HepG2 (cell line): ENCODE measurements at regions not wholly inside any gene's neighbourhood (a gene's known extent, or its start where the extent isn't known, plus 50 kb on each side); places are given as distances from the start of the nearest gene placed in this dataset.

Source experiments
- ATAC-seq: fragments of 200-7000 bp; cut with Tn5 transposase; 3 replicates; pipeline ENCODE4 v1.9.1; 2020; ENCODE audit warnings: mild to moderate bottlenecking, moderate library complexity
- BruUV-seq: library from RNA; stranded (reverse); fragments of 400-500 nt; replicated peaks from 2 replicates; lab custom pipeline; 2021; lab: Mats Ljungman, UMichigan
- CTCF ChIA-PET: fragments of 300-600 bp; formaldehyde crosslinking; extraction: SDS; loops from one replicate; lab custom pipeline; 2021; ENCODE audit warnings: low total read pairs, inconsistent platforms, low intra/inter-chr PET ratio; lab: Yijun Ruan, JAX
- POLR2A ChIA-PET: fragments of 350-600 bp; sonication (Branson Sonifier 250); formaldehyde crosslinking; loops from one replicate; lab custom pipeline; 2020; ENCODE audit warnings: antibody characterized with exemption, inconsistent platforms; lab: Yijun Ruan, JAX
- DNase-seq: peaks from one replicate; pipeline ENCODE4 v3.0.0-alpha.2; 2015; ENCODE audit warnings: low spot score
- FAIRE-seq: peaks from 3 replicates; lab custom pipeline; 2011; peaks lifted over from hg19 to GRCh38; lab: Jason Lieb, UNC
- H2AFZ ChIP-seq: one replicate; pipeline ENCODE4 v1.6.1; 2011; ENCODE audit warnings: low read length, inconsistent platforms
- H3K27ac ChIP-seq: fragments of 300-600 bp; 3 replicates; pipeline ENCODE4 v1.8.0; 2011; ENCODE audit warnings: mixed run types, mild to moderate bottlenecking, mixed read lengths, low read length, inconsistent platforms; ENCODE audit not compliant: insufficient read depth; ENCODE audit errors: extremely low read length
- H3K27me3 ChIP-seq, 2 experiments: fragments of 200-600 bp in 1 of 2; 2 replicates in 1 of 2; 3 replicates in 1 of 2; pipeline versions ENCODE4 v1.6.0 to v1.8.0; 2011; ENCODE audit warnings: low read length in 2 of 2, mild to moderate bottlenecking in 2 of 2, moderate library complexity in 2 of 2, inconsistent platforms in 1 of 2; ENCODE audit not compliant: insufficient read depth in 2 of 2, control insufficient read depth in 1 of 2
- H3K36me3 ChIP-seq, 2 experiments: fragments of 200-600 bp in 1 of 2; replicated peaks in 1 of 2; 2 replicates in 1 of 2; 3 replicates in 1 of 2; pipeline versions ENCODE4 v1.5.1 to v1.8.0; 2011; ENCODE audit warnings: low read length in 2 of 2, inconsistent platforms in 1 of 2; ENCODE audit not compliant: insufficient read depth in 2 of 2, control insufficient read depth in 1 of 2
- H3K4me1 ChIP-seq: 2 replicates; pipeline ENCODE4 v1.5.1; 2012; ENCODE audit warnings: low read length, inconsistent platforms; ENCODE audit not compliant: insufficient read depth
- H3K4me2 ChIP-seq: 2 replicates; pipeline ENCODE4 v1.6.0; 2011; ENCODE audit warnings: low read depth, low read length, inconsistent platforms
- H3K4me3 ChIP-seq, 3 experiments: fragments of 200-600 bp in 1 of 3; sonication (generic), shearing (Covaris generic) in 1 of 3; replicated peaks in 1 of 3; 2 replicates each; pipeline ENCODE4 v1.5.1; 2011 to 2016; ENCODE audit warnings: low read length in 3 of 3, inconsistent platforms in 2 of 3, low read depth in 2 of 3, mild to moderate bottlenecking in 2 of 3, control low read depth in 1 of 3, mixed read lengths in 1 of 3; ENCODE audit not compliant: insufficient read depth in 1 of 3
- H3K79me2 ChIP-seq: one replicate; pipeline ENCODE4 v1.6.1; 2011; ENCODE audit warnings: low read length, inconsistent platforms; ENCODE audit not compliant: insufficient read depth
- H3K9ac ChIP-seq: 2 replicates; pipeline ENCODE4 v1.6.0; 2011; ENCODE audit warnings: mild to moderate bottlenecking, low read depth, low read length, inconsistent platforms; ENCODE audit not compliant: insufficient read depth
- H3K9me3 ChIP-seq: 2 replicates; pipeline ENCODE4 v1.5.1; 2012; ENCODE audit warnings: mild to moderate bottlenecking, low read length
- H4K20me1 ChIP-seq: 2 replicates; pipeline ENCODE4 v1.6.0; 2011; ENCODE audit warnings: inconsistent platforms, mild to moderate bottlenecking, low read length, moderate library complexity; ENCODE audit not compliant: insufficient read depth
- ARID4A ChIP-seq: sonication (generic); formaldehyde crosslinking; IDR thresholded peaks from 2 replicates; pipeline ENCODE4 v1.5.0; 2020; ENCODE audit warnings: mild to moderate bottlenecking, missing genetic modification reagents, borderline replicate concordance
- CREB3 ChIP-seq: sonication (generic); formaldehyde crosslinking; IDR thresholded peaks from 2 replicates; pipeline ENCODE4 v1.5.0; 2020; ENCODE audit warnings: missing genetic modification reagents
- FOXK2 ChIP-seq: fragments of 450-650 bp; IDR thresholded peaks from 2 replicates; pipeline ENCODE4 v1.6.1; 2016
- HIC2 ChIP-seq: sonication (generic); formaldehyde crosslinking; IDR thresholded peaks from 2 replicates; pipeline ENCODE4 v1.9.0; 2022; ENCODE audit warnings: low read depth, missing genetic modification reagents
- STAG1 ChIP-seq: sonication (generic); formaldehyde crosslinking; IDR thresholded peaks from 2 replicates; pipeline ENCODE4 v1.4.0; 2020; ENCODE audit warnings: missing genetic modification reagents
- TBL1XR1 ChIP-seq: fragments of 150-350 bp; IDR thresholded peaks from 2 replicates; pipeline ENCODE4 v1.6.1; 2014; ENCODE audit warnings: borderline replicate concordance, low read length; ENCODE audit not compliant: partially characterized antibody
- ZNF263 ChIP-seq: sonication (generic); formaldehyde crosslinking; IDR thresholded peaks from 2 replicates; pipeline ENCODE4 v1.4.0; 2020; ENCODE audit warnings: missing genetic modification reagents
- ZNF350 ChIP-seq: sonication (generic); formaldehyde crosslinking; IDR thresholded peaks from 2 replicates; pipeline ENCODE4 v1.4.0; 2020; ENCODE audit warnings: mild to moderate bottlenecking, low read depth, missing genetic modification reagents, borderline replicate concordance
- ZNF607 ChIP-seq: sonication (generic); formaldehyde crosslinking; IDR thresholded peaks from 2 replicates; pipeline ENCODE4 v1.5.1; 2020; ENCODE audit warnings: missing genetic modification reagents, mild to moderate bottlenecking, borderline replicate concordance
- ZNF704 ChIP-seq: sonication (generic); formaldehyde crosslinking; IDR thresholded peaks from 2 replicates; pipeline ENCODE4 v1.8.1; 2023; ENCODE audit warnings: mild to moderate bottlenecking, inconsistent platforms, moderate library complexity, missing genetic modification reagents, borderline replicate concordance
- WGBS: methylation state at CpG from one replicate; pipeline ENCODE4 v1.1.6; 2017; ENCODE audit warnings: low lambda C conversion rate; 5-methylcytosine and 5-hydroxymethylcytosine counted together
- in situ Hi-C: cut with HindIII; loops from 2 replicates; pipeline ENCODE4 v1.10.0; 2017; ENCODE audit warnings: low pct_unique_long_range_greater_than_20kb; ENCODE audit not compliant: extremely low pct_ligation_motif_present
- intact Hi-C: fragments of 100-400 bp; cut with micrococcal nuclease; formaldehyde crosslinking; loops from one replicate; pipeline ENCODE4 v1.10.0; 2022; ENCODE audit not compliant: unreplicated experiment
- TF ChIP-seq, protein P1 (sequence below): sonication (generic); formaldehyde crosslinking; IDR thresholded peaks from 2 replicates; pipeline ENCODE4 v1.8.0; 2023; ENCODE audit warnings: mild to moderate bottlenecking, missing genetic modification reagents
- TF ChIP-seq, protein P2 (sequence below): sonication (generic); formaldehyde crosslinking; IDR thresholded peaks from 2 replicates; pipeline ENCODE4 v1.4.0; 2020; ENCODE audit warnings: missing genetic modification reagents

- no peak for TF ChIP-seq ARID4A
- no peak for TF ChIP-seq FOXK2
- TF ChIP-seq STAG1 (CRISPR knock-in tag): peak; percentile 79
- TF ChIP-seq ZNF350 (CRISPR knock-in tag): no peak
- no peak for TF ChIP-seq CREB3 (CRISPR knock-in tag)
Measured at GRCh38 chr7:68176974-68177373, 1180.3 kb downstream of the TYW1 start (continued).

- Histone ChIP-seq H3K4me1 (no peaks in the 10 kb centered on the region), H3K79me2 (no peaks in the 10 kb centered on the region), H3K4me3 (no peak overlapping the region), H3K36me3 (no peaks in the 10 kb centered on the region), H3K4me2 (no peak overlapping the region), H3K27ac (no peak overlapping the region), H3K9ac (no peak overlapping the region), H3K9me3 (no peaks in the 10 kb centered on the region), H2AFZ (no peak overlapping the region), H4K20me1 (no peaks in the 10 kb centered on the region), H3K27me3 (no peaks in the 10 kb centered on the region)
- intact Hi-C loops (no loop called here), in situ Hi-C loops (no loop called here)
- BruUV-seq: no TSS peak
- 1% methylated on average over 5 of the region's 5 CpGs for WGBS
- FAIRE-seq (no peak), ATAC-seq (no peak), DNase-seq (no peak)
- ChIA-PET POLR2A (no interaction called here), CTCF (no interaction called here)
- TF ChIP-seq, protein P1, sequence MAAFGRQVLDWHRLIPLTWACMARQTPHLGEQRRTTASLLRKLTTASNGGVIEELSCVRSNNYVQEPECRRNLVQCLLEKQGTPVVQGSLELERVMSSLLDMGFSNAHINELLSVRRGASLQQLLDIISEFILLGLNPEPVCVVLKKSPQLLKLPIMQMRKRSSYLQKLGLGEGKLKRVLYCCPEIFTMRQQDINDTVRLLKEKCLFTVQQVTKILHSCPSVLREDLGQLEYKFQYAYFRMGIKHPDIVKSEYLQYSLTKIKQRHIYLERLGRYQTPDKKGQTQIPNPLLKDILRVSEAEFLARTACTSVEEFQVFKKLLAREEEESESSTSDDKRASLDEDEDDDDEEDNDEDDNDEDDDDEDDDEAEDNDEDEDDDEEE: no peak
- TF ChIP-seq ZNF704 (CRISPR knock-in tag) (no peak), ZNF607 (CRISPR knock-in tag) (no peak), TBL1XR1 (no peak), HIC2 (CRISPR knock-in tag) (no peak), ZNF263 (CRISPR knock-in tag) (no peak)
- TF ChIP-seq, protein P2, sequence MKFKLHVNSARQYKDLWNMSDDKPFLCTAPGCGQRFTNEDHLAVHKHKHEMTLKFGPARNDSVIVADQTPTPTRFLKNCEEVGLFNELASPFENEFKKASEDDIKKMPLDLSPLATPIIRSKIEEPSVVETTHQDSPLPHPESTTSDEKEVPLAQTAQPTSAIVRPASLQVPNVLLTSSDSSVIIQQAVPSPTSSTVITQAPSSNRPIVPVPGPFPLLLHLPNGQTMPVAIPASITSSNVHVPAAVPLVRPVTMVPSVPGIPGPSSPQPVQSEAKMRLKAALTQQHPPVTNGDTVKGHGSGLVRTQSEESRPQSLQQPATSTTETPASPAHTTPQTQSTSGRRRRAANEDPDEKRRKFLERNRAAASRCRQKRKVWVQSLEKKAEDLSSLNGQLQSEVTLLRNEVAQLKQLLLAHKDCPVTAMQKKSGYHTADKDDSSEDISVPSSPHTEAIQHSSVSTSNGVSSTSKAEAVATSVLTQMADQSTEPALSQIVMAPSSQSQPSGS (CRISPR knock-in tag): no peak
Measured at GRCh38 chr7:68180761-68181160, 1184.1 kb downstream of the TYW1 start.
